SK-N-SH treated with all-trans-retinoic acid at 6 μM for 48 hours (cell line): ENCODE measurements at regions not wholly inside any gene's neighbourhood (a gene's known extent, or its start where the extent isn't known, plus 50 kb on each side); places are given as distances from the start of the nearest gene placed in this dataset.

Experiments used
- ATAC-seq: fragments of 200-7000 bp; cut with Tn5 transposase; 3 replicates; pipeline ENCODE4 v1.9.1; 2020; ENCODE audit warnings: mild to moderate bottlenecking, moderate library complexity
- ARNTL ChIP-seq: fragments of 450-650 bp; formaldehyde crosslinking; IDR thresholded peaks from 2 replicates; pipeline ENCODE4 v1.5.0; 2020; ENCODE audit warnings: low read depth, mild to moderate bottlenecking, moderate library complexity, borderline replicate concordance
- BACH2 ChIP-seq: fragments of 250-450 bp; sonication (Bioruptor Pico); IDR thresholded peaks from 2 replicates; pipeline ENCODE4 v1.9.0; 2021; ENCODE audit warnings: mild to moderate bottlenecking, borderline replicate concordance
- CSDC2 ChIP-seq: fragments of 250-450 bp; sonication (Bioruptor Pico); IDR thresholded peaks from 2 replicates; pipeline ENCODE4 v1.5.0; 2020; ENCODE audit warnings: mild to moderate bottlenecking, moderate library complexity
- GLIS3 ChIP-seq: fragments of 250-450 bp; sonication (Bioruptor Pico); IDR thresholded peaks from 2 replicates; pipeline ENCODE4 v1.5.0; 2020; ENCODE audit warnings: mild to moderate bottlenecking, moderate library complexity
- ISL1 ChIP-seq: fragments of 250-450 bp; sonication (Bioruptor Pico); IDR thresholded peaks from 2 replicates; pipeline ENCODE4 v2.1.2; 2022; ENCODE audit warnings: mild to moderate bottlenecking, moderate library complexity
- OSR1 ChIP-seq: fragments of 250-450 bp; sonication (Bioruptor Pico); IDR thresholded peaks from 2 replicates; pipeline ENCODE4 v1.8.0; 2022; ENCODE audit warnings: moderate library complexity, mild to moderate bottlenecking, inconsistent platforms
- PPARA ChIP-seq: fragments of 250-450 bp; sonication (Bioruptor Pico); IDR thresholded peaks from 2 replicates; pipeline ENCODE4 v1.5.0; 2020; ENCODE audit warnings: mild to moderate bottlenecking, borderline replicate concordance
- RARB ChIP-seq: fragments of 250-450 bp; sonication (Bioruptor Pico); IDR thresholded peaks from 2 replicates; pipeline ENCODE4 v1.8.0; 2021; ENCODE audit warnings: mild to moderate bottlenecking, moderate library complexity
- SNAI2 ChIP-seq: fragments of 250-450 bp; sonication (Bioruptor Pico); IDR thresholded peaks from 2 replicates; pipeline ENCODE4 v1.5.0; 2020; ENCODE audit warnings: mild to moderate bottlenecking, moderate library complexity
- TCF4 ChIP-seq: fragments of 250-450 bp; sonication (Bioruptor Pico); IDR thresholded peaks from 2 replicates; pipeline ENCODE4 v1.8.0; 2021; ENCODE audit warnings: mild to moderate bottlenecking, moderate library complexity, borderline replicate concordance
- ZC3H10 ChIP-seq: fragments of 250-450 bp; sonication (Bioruptor Pico); IDR thresholded peaks from 2 replicates; pipeline ENCODE4 v1.5.1; 2021; ENCODE audit warnings: mild to moderate bottlenecking, moderate library complexity
- ZFP3 ChIP-seq: fragments of 250-450 bp; sonication (Bioruptor Pico); IDR thresholded peaks from 2 replicates; pipeline ENCODE4 v1.5.0; 2020; ENCODE audit warnings: mild to moderate bottlenecking, moderate library complexity
- ZFP30 ChIP-seq: fragments of 450-650 bp; formaldehyde crosslinking; IDR thresholded peaks from 2 replicates; pipeline ENCODE4 v1.5.0; 2022; ENCODE audit warnings: mild to moderate bottlenecking, moderate library complexity
- ZNF565 ChIP-seq: fragments of 450-650 bp; formaldehyde crosslinking; conservative IDR thresholded peaks from 2 replicates; pipeline ENCODE4 v1.5.0; 2020; ENCODE audit warnings: low read depth, mild to moderate bottlenecking, moderate library complexity
- ZNF8 ChIP-seq: fragments of 450-650 bp; formaldehyde crosslinking; IDR thresholded peaks from 2 replicates; pipeline ENCODE4 v1.5.0; 2020; ENCODE audit warnings: mild to moderate bottlenecking, moderate library complexity
- TF ChIP-seq, protein P1 (sequence below): fragments of 250-450 bp; sonication (Bioruptor Pico); IDR thresholded peaks from 2 replicates; pipeline ENCODE4 v1.8.0; 2020; ENCODE audit warnings: mild to moderate bottlenecking, moderate library complexity, borderline replicate concordance
- TF ChIP-seq, protein P2 (sequence below): fragments of 250-450 bp; sonication (Bioruptor Pico); IDR thresholded peaks from 2 replicates; pipeline ENCODE4 v1.5.1; 2020; ENCODE audit warnings: low read depth, mild to moderate bottlenecking, moderate library complexity
- TF ChIP-seq, protein P3 (sequence below): fragments of 250-450 bp; sonication (Bioruptor Pico); IDR thresholded peaks from 2 replicates; pipeline ENCODE4 v1.5.1; 2021; ENCODE audit warnings: mild to moderate bottlenecking, moderate library complexity

DNA sequence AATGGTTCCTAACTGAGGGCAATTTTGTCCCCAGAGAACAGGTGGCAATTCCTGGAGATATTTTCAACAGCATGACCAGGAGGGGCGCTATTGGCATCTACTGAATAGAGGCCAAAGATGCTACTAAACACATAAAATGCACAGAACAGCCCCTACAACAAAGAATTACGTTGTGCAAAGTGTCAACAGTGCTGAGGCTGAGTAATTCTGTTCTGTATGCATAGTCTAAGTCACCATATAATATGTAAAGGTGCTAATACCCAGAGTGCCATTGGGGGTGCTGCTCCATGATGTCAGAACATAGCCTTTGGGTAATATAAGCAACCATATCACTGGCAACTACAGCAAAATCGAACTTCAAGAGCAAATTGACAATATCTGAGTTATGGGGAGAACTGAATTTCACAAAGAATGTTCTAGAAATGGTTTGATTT, 213.3 kb upstream of the PHYHIPL start:
- TF ChIP-seq, protein P1, sequence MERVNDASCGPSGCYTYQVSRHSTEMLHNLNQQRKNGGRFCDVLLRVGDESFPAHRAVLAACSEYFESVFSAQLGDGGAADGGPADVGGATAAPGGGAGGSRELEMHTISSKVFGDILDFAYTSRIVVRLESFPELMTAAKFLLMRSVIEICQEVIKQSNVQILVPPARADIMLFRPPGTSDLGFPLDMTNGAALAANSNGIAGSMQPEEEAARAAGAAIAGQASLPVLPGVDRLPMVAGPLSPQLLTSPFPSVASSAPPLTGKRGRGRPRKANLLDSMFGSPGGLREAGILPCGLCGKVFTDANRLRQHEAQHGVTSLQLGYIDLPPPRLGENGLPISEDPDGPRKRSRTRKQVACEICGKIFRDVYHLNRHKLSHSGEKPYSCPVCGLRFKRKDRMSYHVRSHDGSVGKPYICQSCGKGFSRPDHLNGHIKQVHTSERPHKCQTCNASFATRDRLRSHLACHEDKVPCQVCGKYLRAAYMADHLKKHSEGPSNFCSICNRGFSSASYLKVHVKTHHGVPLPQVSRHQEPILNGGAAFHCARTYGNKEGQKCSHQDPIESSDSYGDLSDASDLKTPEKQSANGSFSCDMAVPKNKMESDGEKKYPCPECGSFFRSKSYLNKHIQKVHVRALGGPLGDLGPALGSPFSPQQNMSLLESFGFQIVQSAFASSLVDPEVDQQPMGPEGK: no peak
- TF ChIP-seq ZC3H10: no peak
- TF ChIP-seq, all 23 proteins: peak for 0
- ATAC-seq: no peak

DNA sequence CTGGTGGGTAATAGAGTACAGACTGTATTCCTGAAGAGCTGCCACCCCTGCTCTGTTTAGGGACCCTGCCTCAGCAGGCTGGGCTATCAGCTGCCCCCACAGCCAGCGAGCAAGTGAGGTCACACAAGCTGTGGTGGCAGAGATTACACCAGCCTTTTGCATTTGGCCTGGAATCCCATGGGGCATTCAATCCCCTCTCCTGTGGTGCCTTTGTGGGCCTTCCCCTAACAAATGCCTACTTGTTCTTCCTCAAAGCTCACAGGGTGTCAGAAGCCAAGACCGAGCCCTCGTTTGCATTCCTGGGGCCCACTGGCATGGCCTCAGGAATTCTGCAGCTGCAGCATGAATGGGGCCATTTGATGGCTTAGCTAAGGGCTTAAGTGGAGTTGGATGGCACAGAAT, 212.7 kb upstream of the PHYHIPL start:
- TF ChIP-seq, protein P1: no peak
- TF ChIP-seq PPARA (CRISPR knock-in tag) (no peak), ZNF8 (CRISPR knock-in tag) (no peak), CSDC2 (CRISPR knock-in tag) (no peak), ZNF565 (CRISPR knock-in tag) (no peak), ZFP30 (CRISPR knock-in tag) (no peak), RARB (CRISPR knock-in tag) (no peak), SNAI2 (no peak)
- no peak for ATAC-seq

DNA sequence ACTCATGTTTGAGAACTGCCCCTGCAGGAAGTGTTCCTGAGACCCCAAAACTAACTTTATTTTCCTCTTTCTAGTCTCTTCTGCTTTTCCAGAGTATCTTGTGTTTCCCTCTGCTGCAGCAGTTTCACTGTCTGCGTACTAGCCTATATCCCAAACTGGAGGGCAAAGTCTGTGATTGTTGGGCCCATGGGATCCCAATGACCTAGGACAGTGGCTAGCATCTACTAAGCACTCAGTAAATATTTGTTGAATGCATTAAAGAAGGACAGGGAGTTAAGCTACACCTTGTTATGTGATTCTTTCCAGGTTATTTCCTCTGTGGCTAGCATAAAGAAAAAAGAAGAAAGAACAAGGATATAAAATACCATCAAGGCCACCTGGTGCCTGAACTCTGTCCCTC, 210.6 kb upstream of the PHYHIPL start:
- TF ChIP-seq, protein P2, sequence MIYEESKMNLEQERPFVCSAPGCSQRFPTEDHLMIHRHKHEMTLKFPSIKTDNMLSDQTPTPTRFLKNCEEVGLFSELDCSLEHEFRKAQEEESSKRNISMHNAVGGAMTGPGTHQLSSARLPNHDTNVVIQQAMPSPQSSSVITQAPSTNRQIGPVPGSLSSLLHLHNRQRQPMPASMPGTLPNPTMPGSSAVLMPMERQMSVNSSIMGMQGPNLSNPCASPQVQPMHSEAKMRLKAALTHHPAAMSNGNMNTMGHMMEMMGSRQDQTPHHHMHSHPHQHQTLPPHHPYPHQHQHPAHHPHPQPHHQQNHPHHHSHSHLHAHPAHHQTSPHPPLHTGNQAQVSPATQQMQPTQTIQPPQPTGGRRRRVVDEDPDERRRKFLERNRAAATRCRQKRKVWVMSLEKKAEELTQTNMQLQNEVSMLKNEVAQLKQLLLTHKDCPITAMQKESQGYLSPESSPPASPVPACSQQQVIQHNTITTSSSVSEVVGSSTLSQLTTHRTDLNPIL (CRISPR knock-in tag): no peak
- TF ChIP-seq ZFP30 (CRISPR knock-in tag) (no peak), ISL1 (CRISPR knock-in tag) (no peak), TCF4 (CRISPR knock-in tag) (no peak), BACH2 (CRISPR knock-in tag) (no peak), ZFP3 (CRISPR knock-in tag) (no peak), SNAI2 (no peak), CSDC2 (CRISPR knock-in tag) (no peak), OSR1 (CRISPR knock-in tag) (no peak), PPARA (CRISPR knock-in tag) (no peak), ZC3H10 (no peak), RARB (CRISPR knock-in tag) (no peak), ARNTL (CRISPR knock-in tag) (no peak)
- TF ChIP-seq, protein P1: no peak
- TF ChIP-seq, protein P3, sequence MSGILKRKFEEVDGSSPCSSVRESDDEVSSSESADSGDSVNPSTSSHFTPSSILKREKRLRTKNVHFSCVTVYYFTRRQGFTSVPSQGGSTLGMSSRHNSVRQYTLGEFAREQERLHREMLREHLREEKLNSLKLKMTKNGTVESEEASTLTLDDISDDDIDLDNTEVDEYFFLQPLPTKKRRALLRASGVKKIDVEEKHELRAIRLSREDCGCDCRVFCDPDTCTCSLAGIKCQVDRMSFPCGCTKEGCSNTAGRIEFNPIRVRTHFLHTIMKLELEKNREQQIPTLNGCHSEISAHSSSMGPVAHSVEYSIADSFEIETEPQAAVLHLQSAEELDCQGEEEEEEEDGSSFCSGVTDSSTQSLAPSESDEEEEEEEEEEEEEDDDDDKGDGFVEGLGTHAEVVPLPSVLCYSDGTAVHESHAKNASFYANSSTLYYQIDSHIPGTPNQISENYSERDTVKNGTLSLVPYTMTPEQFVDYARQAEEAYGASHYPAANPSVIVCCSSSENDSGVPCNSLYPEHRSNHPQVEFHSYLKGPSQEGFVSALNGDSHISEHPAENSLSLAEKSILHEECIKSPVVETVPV (CRISPR knock-in tag): no peak

DNA sequence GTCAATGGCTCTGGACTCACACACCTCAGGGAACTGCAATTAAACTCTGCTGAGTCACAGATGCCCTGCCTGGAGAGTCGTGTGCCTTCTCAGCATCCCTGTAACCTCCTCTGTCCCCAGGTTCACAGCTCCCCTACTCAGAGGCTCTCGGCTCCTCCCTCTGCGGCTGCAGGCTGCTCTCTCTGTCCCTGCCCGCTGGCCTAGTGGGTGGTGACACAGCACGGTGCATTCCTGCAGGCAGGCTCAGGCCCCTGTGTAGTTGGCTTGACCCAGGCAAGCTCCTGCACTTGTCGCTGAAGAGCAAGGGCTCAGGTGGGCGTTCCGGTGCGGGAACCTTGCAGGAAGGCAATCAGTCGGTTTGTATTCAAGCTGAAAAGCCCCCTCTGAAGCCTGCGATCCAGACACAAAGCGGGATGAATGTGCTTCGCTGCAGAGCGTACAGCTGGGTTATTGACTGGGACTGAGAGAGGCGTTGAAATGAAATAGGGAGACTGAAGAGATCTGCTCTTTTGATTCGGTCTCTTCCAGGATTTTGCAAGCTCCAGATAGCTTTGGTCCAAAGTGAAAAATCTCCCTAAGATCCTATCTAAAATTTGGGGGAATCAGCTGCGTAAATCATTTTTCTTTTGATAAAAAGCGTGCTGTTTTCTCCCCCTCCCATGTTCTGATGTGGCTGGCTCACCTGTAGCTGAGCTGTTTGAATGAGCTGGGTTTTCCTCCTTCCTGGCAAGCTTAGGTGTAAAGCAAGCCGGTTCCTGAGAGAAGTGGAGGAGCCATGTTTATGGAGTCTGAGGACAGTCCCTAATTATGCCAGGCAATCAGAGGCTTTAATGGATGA, 208.7 kb upstream of the PHYHIPL start:
- peak; percentile 68; the same call in 2 of the 3 replicates for ATAC-seq
- TF ChIP-seq ARNTL (CRISPR knock-in tag): no peak
- TF ChIP-seq GLIS3: no peak
- TF ChIP-seq ZFP30 (CRISPR knock-in tag): no peak
- TF ChIP-seq SNAI2: no peak
- TF ChIP-seq OSR1 (CRISPR knock-in tag): no peak
- TF ChIP-seq ZFP3 (CRISPR knock-in tag): no peak

More for the DNA sequence above, 210.6 kb upstream of the PHYHIPL start:
- no peak for ATAC-seq
